ENCODE measurements at regions not wholly inside any gene's neighbourhood (a gene's known extent, or its start where the extent isn't known, plus 50 kb on each side); places are given as distances from the start of the nearest gene placed in this dataset.

DNA sequence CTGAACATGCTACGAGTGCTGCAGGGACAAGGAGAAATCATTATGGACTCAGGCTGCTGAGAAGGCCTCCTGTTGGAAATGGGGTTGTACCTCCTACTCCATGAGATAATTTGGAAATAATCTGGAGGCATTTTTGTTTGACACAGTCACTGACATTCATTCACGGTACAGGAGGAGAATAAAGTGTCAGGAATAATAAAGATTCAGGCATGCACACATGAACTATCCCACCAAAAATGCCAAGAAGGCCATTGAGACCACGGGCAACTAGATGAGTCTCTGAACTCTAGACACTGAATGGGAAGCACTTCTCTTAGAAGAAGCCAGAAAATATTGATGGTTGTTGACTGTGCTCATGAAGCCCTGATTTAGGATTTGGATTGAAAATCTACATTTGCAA is 220.9 kb upstream of the HABP2 start:
- no peak for TF ChIP-seq POLR2A (IDR thresholded peaks at IDR 0.05; ENCODE audit: low read depth, low read length)
- TF ChIP-seq POLR2AphosphoS5 (IDR thresholded peaks at IDR 0.05; ENCODE audit: low read depth, low read length) = no peak
- no peak for TF ChIP-seq TAF1 (IDR thresholded peaks at IDR 0.05; ENCODE audit: low read depth, low read length)
- TF ChIP-seq PAX5 (IDR thresholded peaks at IDR 0.05; ENCODE audit: insufficient read depth, low read length, severe bottlenecking) = no peak

Data from GM12891 (cell line).